HEK293T (cell line): ENCODE measurements at regions not wholly inside any gene's neighbourhood (a gene's known extent, or its start where the extent isn't known, plus 50 kb on each side); places are given as distances from the start of the nearest gene placed in this dataset.

Experiments
- CTCF ChIA-PET: fragments of 350-600 bp; formaldehyde crosslinking; extraction: SDS; loops from one replicate; lab custom pipeline; 2021; ENCODE audit warnings: antibody characterized with exemption, inconsistent platforms; lab: Yijun Ruan, JAX
- POLR2A ChIA-PET: fragments of 350-600 bp; formaldehyde crosslinking; extraction: SDS; loops from one replicate; lab custom pipeline; 2020; ENCODE audit warnings: antibody characterized with exemption, inconsistent platforms; lab: Yijun Ruan, JAX
- DNase-seq: peaks from one replicate; pipeline ENCODE4 v3.0.0; 2012; ENCODE audit warnings: mixed read lengths; ENCODE audit errors: extremely low spot score
- ARNT ChIP-seq: fragments of 450-650 bp; IDR thresholded peaks from 2 replicates; pipeline ENCODE4 v1.6.1; 2017; ENCODE audit warnings: mild to moderate bottlenecking
- BHLHE40 ChIP-seq: fragments of 450-650 bp; IDR thresholded peaks from 2 replicates; pipeline ENCODE4 v1.6.1; 2016; ENCODE audit warnings: mild to moderate bottlenecking, moderate library complexity, borderline replicate concordance
- CTBP1 ChIP-seq: fragments of 450-650 bp; IDR thresholded peaks from 2 replicates; pipeline ENCODE4 v1.6.1; 2016; ENCODE audit warnings: borderline replicate concordance
- ELF4 ChIP-seq: fragments of 450-650 bp; IDR thresholded peaks from 2 replicates; pipeline ENCODE4 v1.6.1; 2017; ENCODE audit warnings: antibody characterized with exemption
- FOXA1 ChIP-seq: fragments of 450-650 bp; IDR thresholded peaks from 2 replicates; pipeline ENCODE4 v1.6.1; 2016; ENCODE audit warnings: mild to moderate bottlenecking
- FOXK2 ChIP-seq: fragments of 450-650 bp; IDR thresholded peaks from 2 replicates; pipeline ENCODE4 v1.6.1; 2016; ENCODE audit warnings: mild to moderate bottlenecking
- FOXM1 ChIP-seq: fragments of 450-650 bp; IDR thresholded peaks from 2 replicates; pipeline ENCODE4 v1.6.1; 2017; ENCODE audit warnings: mild to moderate bottlenecking, borderline replicate concordance
- HDGF ChIP-seq: fragments of 450-650 bp; IDR thresholded peaks from 2 replicates; pipeline ENCODE4 v1.6.1; 2017; ENCODE audit warnings: antibody characterized with exemption, borderline replicate concordance
- L3MBTL2 ChIP-seq: fragments of 450-650 bp; conservative IDR thresholded peaks from 2 replicates; pipeline ENCODE4 v1.6.1; 2016; ENCODE audit warnings: mild to moderate bottlenecking
- LEF1 ChIP-seq: fragments of 450-650 bp; IDR thresholded peaks from 2 replicates; pipeline ENCODE4 v1.6.1; 2017; ENCODE audit warnings: mild to moderate bottlenecking, borderline replicate concordance
- NFRKB ChIP-seq: fragments of 450-650 bp; IDR thresholded peaks from 2 replicates; pipeline ENCODE4 v1.6.1; 2016; ENCODE audit warnings: mild to moderate bottlenecking, moderate library complexity
- SP1 ChIP-seq: fragments of 450-650 bp; IDR thresholded peaks from 2 replicates; pipeline ENCODE4 v1.6.1; 2017
- SUZ12 ChIP-seq: fragments of 450-650 bp; IDR thresholded peaks from 2 replicates; pipeline ENCODE4 v1.6.1; 2016; ENCODE audit warnings: mild to moderate bottlenecking
- TARDBP ChIP-seq: fragments of 450-650 bp; IDR thresholded peaks from 2 replicates; pipeline ENCODE4 v1.6.1; 2016
- ZNF384 ChIP-seq: fragments of 450-650 bp; IDR thresholded peaks from 2 replicates; pipeline ENCODE4 v1.6.1; 2016
- TF ChIP-seq, protein P1 (sequence below): fragments of 450-650 bp; IDR thresholded peaks from 2 replicates; pipeline ENCODE4 v1.6.1; 2016

DNA sequence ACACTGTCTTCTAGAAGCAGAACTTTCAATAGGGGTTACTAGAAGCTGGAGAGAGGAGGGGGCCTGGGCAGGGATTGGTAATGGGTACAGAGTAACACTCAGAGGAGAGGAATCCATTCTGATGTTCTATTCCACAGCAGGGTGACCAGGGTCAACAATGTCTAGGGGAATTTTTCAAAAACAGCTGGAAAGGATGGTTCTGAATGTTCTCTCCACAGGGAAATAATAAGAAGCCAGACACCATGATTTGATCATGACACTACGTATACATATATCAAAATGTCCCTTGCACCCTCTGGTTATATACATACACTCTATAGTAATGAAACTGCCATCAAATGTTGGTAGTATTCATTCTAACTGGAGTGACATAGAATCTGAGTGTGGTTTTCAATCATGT, 111.2 kb upstream of the TOP3B start:
- DNase-seq: no peak
- ChIA-PET CTCF (no interaction called here), POLR2A (no interaction called here)
- TF ChIP-seq ZNF384 (no peak), L3MBTL2 (no peak), CTBP1 (no peak), HDGF (no peak), ELF4 (no peak), FOXM1 (no peak), NFRKB (no peak), BHLHE40 (no peak), FOXA1 (no peak), LEF1 (no peak), FOXK2 (no peak), ARNT (no peak), TARDBP (no peak)
- TF ChIP-seq, protein P1, sequence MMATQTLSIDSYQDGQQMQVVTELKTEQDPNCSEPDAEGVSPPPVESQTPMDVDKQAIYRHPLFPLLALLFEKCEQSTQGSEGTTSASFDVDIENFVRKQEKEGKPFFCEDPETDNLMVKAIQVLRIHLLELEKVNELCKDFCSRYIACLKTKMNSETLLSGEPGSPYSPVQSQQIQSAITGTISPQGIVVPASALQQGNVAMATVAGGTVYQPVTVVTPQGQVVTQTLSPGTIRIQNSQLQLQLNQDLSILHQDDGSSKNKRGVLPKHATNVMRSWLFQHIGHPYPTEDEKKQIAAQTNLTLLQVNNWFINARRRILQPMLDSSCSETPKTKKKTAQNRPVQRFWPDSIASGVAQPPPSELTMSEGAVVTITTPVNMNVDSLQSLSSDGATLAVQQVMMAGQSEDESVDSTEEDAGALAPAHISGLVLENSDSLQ: no peak

DNA sequence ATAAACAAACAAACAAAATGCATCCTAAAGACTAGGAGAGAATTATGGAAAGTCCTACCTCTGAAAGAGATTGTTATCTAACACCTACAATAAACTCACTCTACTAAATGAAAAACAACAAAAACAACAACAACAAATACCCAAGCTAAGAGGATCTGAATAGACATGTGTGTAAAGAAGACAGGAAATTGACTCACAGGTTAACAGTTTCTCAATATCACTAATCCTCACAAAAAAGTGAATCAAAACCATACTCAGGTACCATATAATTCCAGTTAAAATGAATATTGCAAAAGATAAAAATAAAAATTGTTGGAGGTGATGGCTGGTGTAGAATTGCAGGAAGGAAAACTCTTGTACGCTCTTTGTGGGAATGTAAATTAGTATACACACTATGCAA, 110.4 kb upstream of the TOP3B start:
- no peak for TF ChIP-seq SUZ12
- no peak for TF ChIP-seq TARDBP
- TF ChIP-seq BHLHE40: no peak
- TF ChIP-seq FOXK2: no peak
- no peak for TF ChIP-seq ARNT
- no peak for TF ChIP-seq L3MBTL2
- TF ChIP-seq CTBP1: no peak
- no peak for DNase-seq
- CTCF ChIA-PET: no interaction called here
- POLR2A ChIA-PET: no interaction called here

DNA sequence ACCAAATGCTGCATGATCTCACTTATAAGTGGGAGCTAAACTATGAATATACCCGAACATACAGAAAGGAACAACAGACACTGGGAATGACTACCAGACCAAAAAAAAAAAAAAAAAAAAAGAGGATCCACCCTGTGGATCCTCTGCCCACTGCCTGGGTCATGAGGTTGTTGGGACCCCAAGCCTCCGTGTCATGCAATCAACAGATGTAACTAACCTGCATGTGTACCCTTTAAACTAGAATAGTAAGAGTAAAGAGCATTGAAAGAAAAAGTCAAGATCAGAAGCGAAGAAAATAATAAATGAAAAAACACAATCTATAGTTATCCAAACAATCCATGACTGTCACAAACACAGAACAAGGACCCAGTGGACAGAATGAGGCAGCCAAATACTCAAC, 109.5 kb upstream of the TOP3B start:
- ChIA-PET CTCF (no interaction called here), POLR2A (no interaction called here)
- TF ChIP-seq ELF4: no peak
- TF ChIP-seq FOXA1: no peak
- no peak for TF ChIP-seq ARNT
- TF ChIP-seq, protein P1: no peak
- TF ChIP-seq LEF1: no peak
- TF ChIP-seq L3MBTL2: no peak
- no peak for DNase-seq

DNA sequence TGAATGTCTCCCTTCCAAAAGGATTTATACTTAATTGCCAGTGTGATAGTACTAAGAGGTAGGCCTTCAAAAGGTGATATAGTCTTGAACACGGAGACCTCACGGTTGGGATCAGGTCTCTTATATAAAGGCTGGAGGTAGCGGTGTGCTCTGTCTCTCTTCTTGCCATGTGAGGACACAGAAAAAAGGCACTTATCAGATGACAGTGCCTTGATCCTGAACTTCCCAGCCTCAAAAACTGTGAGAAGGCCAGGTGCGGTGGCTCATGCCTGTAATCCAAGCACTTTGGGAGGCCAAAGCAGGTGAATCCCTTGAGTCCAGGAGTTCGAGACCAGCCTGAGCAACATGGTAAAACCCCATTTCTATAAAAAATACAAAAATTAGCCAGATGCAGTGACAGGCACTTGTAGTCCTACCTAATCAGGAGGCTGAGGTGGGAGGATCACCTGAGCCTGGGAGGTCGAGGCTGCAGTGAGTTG, 108.9 kb upstream of the TOP3B start:
- ChIA-PET CTCF (no interaction called here), POLR2A (no interaction called here)
- DNase-seq: no peak
- TF ChIP-seq SUZ12: no peak
- TF ChIP-seq, protein P1: no peak
- no peak for TF ChIP-seq L3MBTL2
- TF ChIP-seq TARDBP: no peak
- no peak for TF ChIP-seq ARNT
- TF ChIP-seq ELF4: no peak
- TF ChIP-seq HDGF: no peak

DNA sequence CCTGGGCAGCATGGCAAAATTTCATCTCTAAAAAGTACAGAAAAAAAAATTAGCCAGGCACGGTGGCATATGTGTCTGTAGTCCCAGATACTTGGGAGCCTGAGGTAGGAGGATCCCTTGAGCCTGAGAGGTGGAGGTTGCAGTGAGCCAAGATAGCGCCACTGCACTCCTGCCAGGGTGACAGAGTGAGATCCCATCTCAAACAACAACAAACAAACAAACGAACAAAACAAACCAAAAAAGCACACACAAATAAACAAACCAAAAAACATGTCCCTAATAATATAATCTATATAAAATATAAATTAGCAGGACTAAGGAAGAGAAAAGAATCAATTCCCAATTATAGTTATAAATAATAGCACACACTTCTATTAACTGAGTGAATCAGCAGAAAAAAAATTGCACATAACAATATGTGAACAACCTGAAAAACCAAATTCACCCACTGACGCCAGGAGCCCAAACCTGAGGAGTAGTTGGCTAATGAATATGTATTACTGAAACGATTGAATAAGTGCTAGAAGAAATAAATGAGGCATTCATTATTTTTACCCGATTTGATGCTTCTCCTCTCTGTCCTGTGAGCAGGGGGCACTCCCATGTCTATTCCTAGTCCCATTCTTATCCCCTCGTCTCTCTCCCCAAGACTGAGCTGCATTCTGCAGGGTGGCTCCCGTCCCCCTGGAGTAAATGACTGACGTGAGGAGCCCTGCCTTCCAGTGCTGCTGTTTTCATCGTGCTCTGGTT, 108.2 kb upstream of the TOP3B start:
- TF ChIP-seq FOXM1: no peak
- no peak for TF ChIP-seq ZNF384
- TF ChIP-seq ELF4: no peak
- no peak for TF ChIP-seq NFRKB
- TF ChIP-seq, protein P1: no peak
- no peak for TF ChIP-seq LEF1
- no peak for TF ChIP-seq HDGF
- no peak for TF ChIP-seq BHLHE40
- no peak for TF ChIP-seq FOXA1
- TF ChIP-seq CTBP1: no peak
- ChIA-PET POLR2A (no interaction called here), CTCF (no interaction called here)
- DNase-seq: no peak

DNA sequence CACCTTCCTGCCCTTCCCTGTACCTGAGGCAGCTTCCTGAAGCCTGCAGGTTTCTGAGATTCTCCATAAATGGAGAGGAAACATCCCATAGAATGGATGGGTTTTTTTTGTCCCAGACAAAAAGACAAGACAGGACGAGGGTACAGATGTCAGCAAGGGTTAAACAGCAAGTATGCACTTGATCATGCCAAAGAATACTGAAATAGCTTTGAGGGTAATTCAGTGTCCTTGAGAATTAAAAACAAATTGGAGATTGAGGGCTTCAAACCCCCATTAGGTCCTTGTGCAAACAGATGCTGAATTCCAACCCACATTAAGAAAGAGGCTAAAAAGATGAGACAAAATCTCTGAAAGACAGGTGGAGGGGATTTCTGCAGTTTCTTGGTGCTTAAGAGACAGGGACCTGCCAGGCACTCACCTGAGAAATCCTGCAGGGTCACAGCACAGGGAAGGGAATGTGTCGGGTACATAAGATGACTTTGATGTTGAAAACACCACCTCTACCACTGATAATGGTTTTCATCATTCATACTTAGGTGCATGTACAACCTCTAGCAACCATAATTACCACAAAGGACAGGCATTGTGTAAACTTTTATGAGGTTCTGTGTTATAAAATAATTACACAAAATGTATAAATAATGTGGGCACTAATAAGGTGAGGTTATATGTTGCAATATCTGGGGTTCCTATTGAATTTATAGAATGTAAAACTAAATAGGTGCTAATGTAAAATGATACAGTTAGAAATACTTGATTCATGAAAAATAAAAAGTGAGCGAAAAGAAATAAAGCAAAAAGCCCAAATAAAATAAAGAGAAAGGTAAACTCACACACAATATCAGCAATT, 107.1 kb upstream of the TOP3B start:
- ChIA-PET POLR2A (no interaction called here), CTCF (no interaction called here)
- no peak for DNase-seq
- no peak for TF ChIP-seq ELF4
- no peak for TF ChIP-seq LEF1
- no peak for TF ChIP-seq NFRKB
- no peak for TF ChIP-seq FOXM1
- TF ChIP-seq, protein P1: no peak
- no peak for TF ChIP-seq CTBP1
- TF ChIP-seq SP1: no peak
- TF ChIP-seq ZNF384: no peak
- no peak for TF ChIP-seq ARNT
- no peak for TF ChIP-seq BHLHE40
- no peak for TF ChIP-seq FOXK2
- no peak for TF ChIP-seq TARDBP
- no peak for TF ChIP-seq HDGF
- TF ChIP-seq SUZ12: no peak
- TF ChIP-seq FOXA1: no peak
